WTC11 (cell line): ENCODE measurements at regions not wholly inside any gene's neighbourhood (a gene's known extent, or its start where the extent isn't known, plus 50 kb on each side); places are given as distances from the start of the nearest gene placed in this dataset.

ENCODE experiments used
- ATF2 ChIP-seq: sonication (generic); formaldehyde crosslinking; IDR thresholded peaks from 2 replicates; pipeline ENCODE4 v1.8.1; 2022; ENCODE audit warnings: low read depth, missing genetic modification reagents, borderline replicate concordance
- CTCF ChIP-seq: fragments of 200-600 bp; IDR thresholded peaks from 2 replicates; pipeline ENCODE4 v1.8.0; 2022; ENCODE audit warnings: antibody characterized with exemption
- ELF4 ChIP-seq: sonication (generic); formaldehyde crosslinking; IDR thresholded peaks from 2 replicates; pipeline ENCODE4 v1.8.1; 2022; ENCODE audit warnings: low read depth, mild to moderate bottlenecking, moderate library complexity, missing genetic modification reagents
- PREB ChIP-seq: sonication (generic); formaldehyde crosslinking; IDR thresholded peaks from 2 replicates; pipeline ENCODE4 v1.8.1; 2022; ENCODE audit warnings: mild to moderate bottlenecking, missing genetic modification reagents, moderate library complexity, borderline replicate concordance

GRCh38 chr10:117662751-117663540 lies 120.4 kb downstream of the EMX2 start:
- no peak for TF ChIP-seq CTCF
- TF ChIP-seq ELF4 (CRISPR knock-in tag): no peak
- TF ChIP-seq ATF2 (CRISPR knock-in tag): no peak
- no peak for TF ChIP-seq PREB (CRISPR knock-in tag)
